A549 (cell line): ENCODE measurements at regions not wholly inside any gene's neighbourhood (a gene's known extent, or its start where the extent isn't known, plus 50 kb on each side); places are given as distances from the start of the nearest gene placed in this dataset.

Source experiments
- ATAC-seq, 2 experiments: fragments of 200-7000 bp in 1 of 2; fragments of >200 bp in 1 of 2; cut with Nextera tagmentation in 1 of 2; cut with Tn5 transposase in 1 of 2; 3 replicates each; pipeline versions ENCODE4 v1.8.0 to v1.9.1; 2018 to 2020; ENCODE audit warnings: mild to moderate bottlenecking in 1 of 2, moderate library complexity in 1 of 2
- CTCF ChIA-PET: fragments of 300-600 bp; sonication (Branson Sonifier 250); formaldehyde crosslinking; extraction: SDS; loops from one replicate; lab custom pipeline; 2021; ENCODE audit warnings: antibody characterized with exemption, inconsistent platforms; lab: Yijun Ruan, JAX
- POLR2A ChIA-PET: fragments of 350-600 bp; formaldehyde crosslinking; extraction: SDS; loops from one replicate; lab custom pipeline; 2021; ENCODE audit warnings: antibody characterized with exemption, inconsistent platforms; lab: Yijun Ruan, JAX
- DNase-seq, 2 experiments: peaks; one replicate each; pipeline versions ENCODE4 v3.0.0 to v3.0.0-alpha.2; 2011 to 2016; ENCODE audit warnings: low read depth in 1 of 2, low spot score in 1 of 2
- FAIRE-seq: peaks from 2 replicates; lab custom pipeline; 2011; peaks lifted over from hg19 to GRCh38; lab: Jason Lieb, UNC
- H3K27ac ChIP-seq, 2 experiments: fragments of >200 bp; sonication (Bioruptor Twin); formaldehyde crosslinking; 3 replicates each; pipeline ENCODE4 v1.5.1; 2016 to 2017
- H3K4me1 ChIP-seq: fragments of >200 bp; sonication (Bioruptor Twin); formaldehyde crosslinking; 3 replicates; pipeline ENCODE4 v1.6.1; 2016
- H3K4me2 ChIP-seq: fragments of >200 bp; sonication (Bioruptor Twin); formaldehyde crosslinking; 3 replicates; pipeline ENCODE4 v1.6.1; 2016
- H3K4me3 ChIP-seq: fragments of >200 bp; sonication (Bioruptor Twin); formaldehyde crosslinking; 3 replicates; pipeline ENCODE4 v1.5.1; 2016
- H3K9me3 ChIP-seq: fragments of >200 bp; sonication (Bioruptor Twin); formaldehyde crosslinking; 3 replicates; pipeline ENCODE4 v1.6.1; 2016
- BCL3 ChIP-seq: fragments of >200 bp; sonication (Bioruptor Twin); formaldehyde crosslinking; IDR thresholded peaks from 3 replicates; pipeline ENCODE4 v1.6.1; 2016
- CHD2 ChIP-seq: fragments of 150-350 bp; IDR thresholded peaks from 2 replicates; pipeline ENCODE4 v1.6.1; 2014; ENCODE audit warnings: low read length; ENCODE audit not compliant: partially characterized antibody
- CTCF ChIP-seq: fragments of >200 bp; sonication (Bioruptor Twin); formaldehyde crosslinking; IDR thresholded peaks from 3 replicates; pipeline ENCODE4 v1.5.1; 2016
- ELK1 ChIP-seq: fragments of 150-350 bp; IDR thresholded peaks from 2 replicates; pipeline ENCODE4 v1.6.1; 2014; ENCODE audit warnings: low read depth, mild to moderate bottlenecking, low read length
- FOXS1 ChIP-seq: fragments of 250-450 bp; sonication (Bioruptor Pico); IDR thresholded peaks from 2 replicates; pipeline ENCODE4 v1.5.0; 2020; ENCODE audit warnings: mild to moderate bottlenecking, moderate library complexity
- HOXB5 ChIP-seq: fragments of 250-450 bp; sonication (Bioruptor Pico); IDR thresholded peaks from 2 replicates; pipeline ENCODE4 v1.5.0; 2020; ENCODE audit warnings: mild to moderate bottlenecking, moderate library complexity
- JUN ChIP-seq, 2 experiments: fragments of >200 bp; sonication (Bioruptor Twin); formaldehyde crosslinking; IDR thresholded peaks; 2 replicates in 1 of 2; 3 replicates in 1 of 2; pipeline ENCODE4 v1.6.1; 2016 to 2017
- MAX ChIP-seq: IDR thresholded peaks from 2 replicates; pipeline ENCODE4 v1.6.1; 2012
- MYC ChIP-seq: IDR thresholded peaks from 2 replicates; pipeline ENCODE4 v1.6.1; 2012; ENCODE audit warnings: mild to moderate bottlenecking, inconsistent platforms, low read length, improper control_type of control experiment, borderline replicate concordance
- NFE2L2 ChIP-seq: fragments of 150-350 bp; conservative IDR thresholded peaks from 2 replicates; pipeline ENCODE4 v1.6.1; 2014; ENCODE audit warnings: low read length
- NPAS2 ChIP-seq: fragments of 250-450 bp; sonication (Bioruptor Pico); IDR thresholded peaks from 2 replicates; pipeline ENCODE4 v1.8.0; 2022; ENCODE audit warnings: mild to moderate bottlenecking, moderate library complexity, borderline replicate concordance
- NR3C1 ChIP-seq: fragments of >200 bp; sonication (Bioruptor Twin); formaldehyde crosslinking; IDR thresholded peaks from 3 replicates; pipeline ENCODE4 v1.6.1; 2017
- RAD21 ChIP-seq, 2 experiments: fragments of >200 bp in 1 of 2; sonication (Bioruptor Twin) in 1 of 2; formaldehyde crosslinking in 1 of 2; IDR thresholded peaks in 1 of 2; conservative IDR thresholded peaks in 1 of 2; 2 replicates in 1 of 2; 3 replicates in 1 of 2; pipeline ENCODE4 v1.6.1; 2012 to 2018; ENCODE audit warnings: inconsistent platforms in 1 of 2
- SMC3 ChIP-seq: fragments of >200 bp; sonication (Bioruptor Twin); formaldehyde crosslinking; IDR thresholded peaks from 3 replicates; pipeline ENCODE4 v1.6.1; 2018; ENCODE audit warnings: inconsistent platforms
- TFCP2L1 ChIP-seq: fragments of 250-450 bp; sonication (Bioruptor Pico); IDR thresholded peaks from 2 replicates; pipeline ENCODE4 v1.5.0; 2021; ENCODE audit warnings: mild to moderate bottlenecking
- TP53 ChIP-seq: fragments of 250-450 bp; sonication (Bioruptor Pico); IDR thresholded peaks from 2 replicates; pipeline ENCODE4 v1.5.0; 2021; ENCODE audit warnings: mild to moderate bottlenecking, moderate library complexity
- USF2 ChIP-seq: fragments of 450-650 bp; IDR thresholded peaks from 2 replicates; pipeline ENCODE4 v1.6.1; 2014; ENCODE audit warnings: antibody characterized with exemption
- ZC3H11A ChIP-seq: fragments of 450-650 bp; IDR thresholded peaks from 2 replicates; pipeline ENCODE4 v1.6.1; 2014; ENCODE audit warnings: antibody characterized with exemption, mild to moderate bottlenecking
- ZNF302 ChIP-seq: fragments of 250-450 bp; sonication (Bioruptor Pico); IDR thresholded peaks from 2 replicates; pipeline ENCODE4 v1.9.0; 2021; ENCODE audit warnings: inconsistent platforms, mild to moderate bottlenecking, moderate library complexity
- ZSCAN20 ChIP-seq: fragments of 250-450 bp; sonication (Bioruptor Pico); IDR thresholded peaks from 2 replicates; pipeline ENCODE4 v1.8.0; 2022; ENCODE audit warnings: mild to moderate bottlenecking, moderate library complexity
- WGBS: methylation state at CpG from one replicate; pipeline ENCODE4 v1.1.6; 2017; ENCODE audit errors: missing lambda C conversion rate; 5-methylcytosine and 5-hydroxymethylcytosine counted together

- ATAC-seq (no peak), FAIRE-seq (no peak), DNase-seq (no peak)
- ChIA-PET POLR2A (no interaction called here), CTCF (no interaction called here)
- Histone ChIP-seq H3K9me3 (no peaks in the 10 kb centered on the region), H3K4me1 (no peaks in the 10 kb centered on the region), H3K4me3 (no peak overlapping the region), H3K27ac (no peak overlapping the region), H3K4me2 (no peak overlapping the region)
- TF ChIP-seq BCL3, result no peak
- TF ChIP-seq RAD21 (conservative IDR thresholded peaks at IDR 0.05 in 1 of 2, IDR thresholded peaks at IDR 0.05 in 1 of 2), result no peak
- no peak for TF ChIP-seq ZSCAN20
- no peak for TF ChIP-seq SMC3
- no peak for TF ChIP-seq ZNF302 (CRISPR knock-in tag)
- no peak for TF ChIP-seq MAX
- no peak for TF ChIP-seq HOXB5 (CRISPR knock-in tag)
- TF ChIP-seq MYC, result no peak
- no peak for TF ChIP-seq NPAS2 (CRISPR knock-in tag)
- TF ChIP-seq FOXS1 (CRISPR knock-in tag), result no peak
- TF ChIP-seq CTCF, result no peak
Measured at GRCh38 chr12:66902020-66902419, 223.1 kb upstream of the GRIP1 start.

GRCh38 chr12:66903782-66904396, 225.0 kb upstream of the GRIP1 start:
- no peak overlapping the region for H3K4me2 ChIP-seq
- ChIA-PET CTCF (no interaction called here), POLR2A (no interaction called here)
- ATAC-seq (no peak), DNase-seq (no peak), FAIRE-seq (no peak)
- no peak overlapping the region for H3K27ac ChIP-seq
- H3K4me3 ChIP-seq, result no peak overlapping the region
- TF ChIP-seq JUN (IDR thresholded peaks at IDR 0.05), result no peak
- TF ChIP-seq RAD21 (conservative IDR thresholded peaks at IDR 0.05 in 1 of 2, IDR thresholded peaks at IDR 0.05 in 1 of 2), result peak; percentile 34 to 45; a peak in 3 of 5 replicates
- 0 out of 3 replicates have a peak, but pooled peaks have one; percentile 24 for TF ChIP-seq CTCF
- TF ChIP-seq SMC3, result no peak
- no peak for TF ChIP-seq HOXB5 (CRISPR knock-in tag)
- TF ChIP-seq ELK1, result no peak
- 4% methylated on average over 1 of the region's 1 CpG for WGBS
- H3K4me1 ChIP-seq, result no peaks in the 10 kb centered on the region
- no peaks in the 10 kb centered on the region for H3K9me3 ChIP-seq

GRCh38 chr12:66905201-66905600, 226.3 kb upstream of the GRIP1 start:
- ATAC-seq (no peak), DNase-seq (no peak), FAIRE-seq (no peak)
- CTCF ChIA-PET, result no interaction called here
- Histone ChIP-seq H3K4me1 (no peaks in the 10 kb centered on the region), H3K4me2 (no peak overlapping the region), H3K27ac (no peak overlapping the region), H3K4me3 (no peak overlapping the region), H3K9me3 (no peaks in the 10 kb centered on the region)
- no peak for TF ChIP-seq TFCP2L1 (CRISPR knock-in tag)
- TF ChIP-seq TP53 (CRISPR knock-in tag), result no peak
- no peak for TF ChIP-seq NR3C1
- no peak for TF ChIP-seq CHD2
- TF ChIP-seq NFE2L2, result no peak
- TF ChIP-seq ZC3H11A, result no peak
- no peak for TF ChIP-seq ELK1
- no peak for TF ChIP-seq USF2
- POLR2A ChIA-PET, result no interaction called here
